Mesenchymal stem cell (in vitro differentiated cells and primary cell): ENCODE measurements at regions not wholly inside any gene's neighbourhood (a gene's known extent, or its start where the extent isn't known, plus 50 kb on each side); places are given as distances from the start of the nearest gene placed in this dataset.

ENCODE experiments used
- DNase-seq: peaks from one replicate; pipeline ENCODE4 v3.0.0-alpha.2; 2013
- H2AFZ ChIP-seq: one replicate; pipeline ENCODE4 v1.6.1; 2013; ENCODE audit warnings: low read depth, mild to moderate bottlenecking, control low read depth, inconsistent platforms, low read length, moderate library complexity
- H2AK5ac ChIP-seq: 2 replicates; pipeline ENCODE4 v1.6.1; 2013; ENCODE audit warnings: low read length, moderate library complexity, mild to moderate bottlenecking, inconsistent platforms; ENCODE audit not compliant: severe bottlenecking
- H2BK120ac ChIP-seq: one replicate; pipeline ENCODE4 v1.6.1; 2013; ENCODE audit warnings: low read depth, mild to moderate bottlenecking, inconsistent platforms, low read length, moderate library complexity
- H2BK12ac ChIP-seq, 2 experiments: one replicate each; pipeline ENCODE4 v1.6.1; 2013; ENCODE audit warnings: inconsistent platforms in 2 of 2, low read length in 2 of 2, mild to moderate bottlenecking in 2 of 2, moderate library complexity in 2 of 2, control low read depth in 1 of 2
- H2BK15ac ChIP-seq: one replicate; pipeline ENCODE4 v1.6.1; 2013; ENCODE audit warnings: mild to moderate bottlenecking, low read depth, inconsistent platforms; ENCODE audit not compliant: poor library complexity, severe bottlenecking
- H2BK5ac ChIP-seq: 2 replicates; pipeline ENCODE4 v1.6.1; 2013; ENCODE audit warnings: low read depth, mild to moderate bottlenecking, low read length, control low read depth, inconsistent platforms; ENCODE audit not compliant: poor library complexity, severe bottlenecking
- H3K14ac ChIP-seq, 2 experiments: one replicate each; pipeline ENCODE4 v1.6.1; 2013; ENCODE audit warnings: inconsistent platforms in 2 of 2, low read length in 2 of 2, control low read depth in 1 of 2, mild to moderate bottlenecking in 1 of 2, moderate library complexity in 1 of 2
- H3K18ac ChIP-seq, 2 experiments: one replicate each; pipeline ENCODE4 v1.6.1; 2013; ENCODE audit warnings: inconsistent platforms in 2 of 2, low read length in 2 of 2, control low read depth in 1 of 2, low read depth in 1 of 2, mild to moderate bottlenecking in 1 of 2
- H3K23ac ChIP-seq, 2 experiments: one replicate each; pipeline ENCODE4 v1.6.1; 2013; ENCODE audit warnings: inconsistent platforms in 2 of 2, low read length in 2 of 2, mild to moderate bottlenecking in 2 of 2, moderate library complexity in 2 of 2, control low read depth in 1 of 2
- H3K27ac ChIP-seq: 2 replicates; pipeline ENCODE4 v1.5.1; 2013; ENCODE audit warnings: mild to moderate bottlenecking, moderate library complexity, low read length, control low read depth, inconsistent platforms; ENCODE audit not compliant: poor library complexity, severe bottlenecking
- H3K27me3 ChIP-seq, 2 experiments: 2 replicates each; pipeline versions ENCODE4 v1.6.1 to v1.7.0; 2013; ENCODE audit warnings: low read length in 2 of 2, mild to moderate bottlenecking in 2 of 2, moderate library complexity in 2 of 2, control low read depth in 1 of 2, inconsistent platforms in 1 of 2; ENCODE audit not compliant: control insufficient read depth in 1 of 2, insufficient read depth in 1 of 2
- H3K36me3 ChIP-seq, 2 experiments: 2 replicates each; pipeline versions ENCODE4 v1.6.1 to v1.7.0; 2013; ENCODE audit warnings: low read length in 2 of 2, control low read depth in 1 of 2, inconsistent platforms in 1 of 2, low read depth in 1 of 2, mild to moderate bottlenecking in 1 of 2; ENCODE audit not compliant: insufficient read depth in 2 of 2, control insufficient read depth in 1 of 2
- H3K4ac ChIP-seq, 2 experiments: one replicate each; pipeline ENCODE4 v1.6.1; 2013; ENCODE audit warnings: inconsistent platforms in 2 of 2, low read length in 2 of 2, mild to moderate bottlenecking in 2 of 2, moderate library complexity in 2 of 2, control low read depth in 1 of 2, low read depth in 1 of 2
- H3K4me1 ChIP-seq: 2 replicates; pipeline ENCODE4 v1.6.1; 2013; ENCODE audit warnings: low read depth, low read length, control low read depth; ENCODE audit not compliant: control insufficient read depth, insufficient read depth
- H3K4me2 ChIP-seq: 2 replicates; pipeline ENCODE4 v1.6.1; 2013; ENCODE audit warnings: low read length, mild to moderate bottlenecking, inconsistent platforms; ENCODE audit not compliant: poor library complexity, severe bottlenecking
- H3K4me3 ChIP-seq, 2 experiments: 2 replicates each; pipeline versions ENCODE4 v1.5.1 to v1.7.0; 2013; ENCODE audit warnings: low read length in 2 of 2, mild to moderate bottlenecking in 2 of 2, control low read depth in 1 of 2, low read depth in 1 of 2; ENCODE audit not compliant: insufficient read depth in 1 of 2
- H3K79me1 ChIP-seq: replicated peaks from 2 replicates; pipeline ENCODE4 v1.6.1; 2013; ENCODE audit warnings: mild to moderate bottlenecking, control low read depth, low read length, inconsistent platforms; ENCODE audit not compliant: poor library complexity, severe bottlenecking
- H3K9ac ChIP-seq: 2 replicates; pipeline ENCODE4 v1.7.0; 2013; ENCODE audit warnings: mild to moderate bottlenecking, low read length, moderate library complexity
- H3K9me3 ChIP-seq: 2 replicates; pipeline ENCODE4 v1.7.0; 2013; ENCODE audit warnings: mild to moderate bottlenecking, low read length; ENCODE audit not compliant: control insufficient read depth
- H4K8ac ChIP-seq: one replicate; pipeline ENCODE4 v1.6.1; 2013; ENCODE audit warnings: inconsistent platforms, mild to moderate bottlenecking, low read length, moderate library complexity
- H4K91ac ChIP-seq: one replicate; pipeline ENCODE4 v1.6.1; 2013; ENCODE audit warnings: mild to moderate bottlenecking, low read length, inconsistent platforms
- WGBS: methylation state at CpG from one replicate; pipeline ENCODE4 v1.1.7; 2013; ENCODE audit warnings: mixed read lengths; 5-methylcytosine and 5-hydroxymethylcytosine counted together

DNA sequence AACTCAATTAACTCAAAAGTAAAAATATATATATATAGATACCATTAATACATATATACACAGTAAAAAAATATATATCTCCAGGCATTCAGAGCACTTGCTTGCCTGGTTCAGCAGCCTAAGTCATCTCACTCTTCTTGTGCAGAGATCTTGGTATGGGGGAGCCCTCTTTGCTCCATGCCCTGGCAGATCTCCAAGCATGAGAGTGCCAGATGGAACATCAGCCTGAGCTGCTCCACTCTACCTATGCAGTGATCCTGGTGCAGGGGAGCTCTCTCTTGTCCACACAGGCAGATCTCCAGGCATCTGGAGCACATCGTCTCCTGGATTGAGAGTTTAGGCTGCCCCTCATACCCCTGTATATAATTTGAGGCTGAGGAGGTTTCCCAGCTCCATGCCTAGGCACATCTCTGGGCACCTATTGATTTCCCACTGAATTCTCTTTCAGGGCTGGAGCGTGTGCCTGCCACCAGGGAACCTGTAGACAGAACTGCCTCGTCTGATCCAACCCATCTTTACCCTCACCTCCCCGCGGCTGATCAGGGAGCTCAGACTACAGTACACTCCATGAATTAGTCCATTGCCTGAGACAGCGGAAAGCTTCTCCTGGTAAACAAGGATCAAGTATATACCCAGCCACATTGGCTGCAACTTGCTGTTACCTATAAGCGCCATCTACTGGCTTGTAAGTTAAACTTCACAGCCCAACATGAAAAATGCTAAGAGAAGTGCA is 342.4 kb upstream of the GRIA1 start:
- no peak overlapping the region for H2BK15ac ChIP-seq
- no peaks in the 10 kb centered on the region for H3K4me1 ChIP-seq
- WGBS = 37% methylated on average over 6 of the region's 7 CpGs
- H3K27ac ChIP-seq = no peak overlapping the region
- no peak overlapping the region for H3K4me3 ChIP-seq
- H3K9me3 ChIP-seq = peaks cover 3% of the 10 kb centered on the region
- no peak overlapping the region for H3K14ac ChIP-seq
- no peak overlapping the region for H3K4ac ChIP-seq
- H2BK5ac ChIP-seq = no peak overlapping the region
- no peak overlapping the region for H3K9ac ChIP-seq
- H4K91ac ChIP-seq = no peak overlapping the region
- no peaks in the 10 kb centered on the region for H3K27me3 ChIP-seq
- H3K18ac ChIP-seq = no peak overlapping the region
- H2AK5ac ChIP-seq = no peak overlapping the region
- H3K23ac ChIP-seq = no peak overlapping the region
- no peak overlapping the region for H2AFZ ChIP-seq
- H3K4me2 ChIP-seq = no peak overlapping the region
- H2BK12ac ChIP-seq = no peak overlapping the region
- no peaks in the 10 kb centered on the region for H3K36me3 ChIP-seq
- H2BK120ac ChIP-seq = no peak overlapping the region
- DNase-seq = peak; percentile 59
- no peak overlapping the region for H4K8ac ChIP-seq
- H3K79me1 ChIP-seq = no peaks in the 10 kb centered on the region

DNA sequence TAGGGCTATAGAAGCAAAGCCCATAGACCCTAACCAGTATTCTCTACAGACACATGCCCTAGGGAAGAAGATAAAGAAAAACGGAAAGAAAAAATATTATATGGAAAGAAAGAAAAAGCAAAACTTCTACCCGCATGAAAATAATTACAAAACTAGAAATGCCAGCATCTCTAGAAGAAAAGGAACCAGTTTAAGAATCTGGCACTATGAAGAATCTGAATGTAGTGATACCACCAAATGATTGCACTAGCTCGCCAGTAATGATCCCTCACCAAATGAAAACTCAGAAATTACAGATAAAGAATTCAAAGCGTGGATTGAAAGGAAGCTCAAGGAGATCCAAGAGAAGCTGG is 341.9 kb upstream of the GRIA1 start:
- no peak overlapping the region for H2BK15ac ChIP-seq
- H4K91ac ChIP-seq = no peak overlapping the region
- no peak overlapping the region for H4K8ac ChIP-seq
- H3K36me3 ChIP-seq = no peaks in the 10 kb centered on the region
- H3K18ac ChIP-seq = no peak overlapping the region
- no peaks in the 10 kb centered on the region for H3K27me3 ChIP-seq
- H3K4me1 ChIP-seq = no peaks in the 10 kb centered on the region
- H2AK5ac ChIP-seq = no peak overlapping the region
- no peak overlapping the region for H3K9ac ChIP-seq
- no peak overlapping the region for H3K23ac ChIP-seq
- H3K14ac ChIP-seq = no peak overlapping the region
- no peak overlapping the region for H3K4ac ChIP-seq
- no peak overlapping the region for H2BK12ac ChIP-seq
- no peak overlapping the region for H2BK5ac ChIP-seq
- no peak overlapping the region for H3K4me2 ChIP-seq
- H2AFZ ChIP-seq = no peak overlapping the region
- H3K9me3 ChIP-seq = no peaks in the 10 kb centered on the region
- H3K4me3 ChIP-seq = no peak overlapping the region
- no CpG with 5 or more reads among the region's 4 CpGs for WGBS
- no peak for DNase-seq
- H2BK120ac ChIP-seq = no peak overlapping the region
- H3K27ac ChIP-seq = no peak overlapping the region
- no peaks in the 10 kb centered on the region for H3K79me1 ChIP-seq

DNA sequence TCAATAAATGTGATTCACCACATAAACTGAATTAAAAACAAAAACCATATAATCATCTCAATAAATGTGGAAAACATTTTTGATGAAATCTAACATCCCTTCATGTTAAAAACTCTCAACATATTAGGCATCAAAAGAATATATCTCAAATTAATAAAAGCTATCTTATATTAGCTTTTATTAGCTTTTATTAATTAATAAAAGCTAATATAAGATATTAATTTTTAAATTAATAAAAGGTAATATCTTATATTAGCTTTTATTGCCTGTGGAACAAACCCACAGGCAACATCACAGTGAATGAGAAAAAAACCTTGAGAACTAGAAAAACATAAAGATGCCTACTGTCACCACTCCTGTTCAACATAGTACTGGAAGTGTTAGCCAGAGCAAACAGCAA is 338.9 kb upstream of the GRIA1 start:
- Histone ChIP-seq H2AFZ (no peak overlapping the region), H2BK12ac (no peak overlapping the region)
- DNase-seq = no peak

DNA sequence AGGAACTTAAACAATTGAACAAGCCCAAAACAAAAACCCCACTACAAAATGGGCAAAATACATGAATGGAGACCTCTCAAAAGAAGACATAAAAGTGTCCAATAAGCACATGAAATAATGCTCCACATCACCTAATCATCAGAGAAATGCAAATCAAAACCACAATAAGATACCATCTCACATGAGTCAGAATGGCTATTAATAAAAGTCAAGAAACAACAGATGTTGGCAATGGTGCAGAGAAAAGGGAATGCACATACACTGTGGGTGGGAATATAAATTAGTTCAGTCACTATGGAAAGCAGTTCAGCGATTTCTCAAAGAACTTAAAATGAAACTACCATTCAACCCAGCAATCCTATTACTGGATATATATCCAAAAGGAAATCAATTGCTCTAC is 337.4 kb upstream of the GRIA1 start:
- Histone ChIP-seq H3K36me3 (no peaks in the 10 kb centered on the region), H2AFZ (no peak overlapping the region), H4K8ac (no peak overlapping the region), H2AK5ac (no peak overlapping the region), H3K4ac (no peak overlapping the region), H3K23ac (no peak overlapping the region), H4K91ac (no peak overlapping the region), H2BK120ac (no peak overlapping the region), H2BK5ac (no peak overlapping the region), H3K4me1 (no peaks in the 10 kb centered on the region), H3K4me2 (no peak overlapping the region), H2BK12ac (no peak overlapping the region), H3K79me1 (no peaks in the 10 kb centered on the region), H3K9ac (no peak overlapping the region), H3K4me3 (no peak overlapping the region), H3K27ac (no peak overlapping the region), H3K9me3 (no peaks in the 10 kb centered on the region), H3K27me3 (no peaks in the 10 kb centered on the region), H2BK15ac (no peak overlapping the region), H3K14ac (no peak overlapping the region), H3K18ac (no peak overlapping the region)
- WGBS = no CpG with 5 or more reads among the region's 1 CpG
- DNase-seq = peak; percentile 48

More for the DNA sequence above, 338.9 kb upstream of the GRIA1 start:
- no peak overlapping the region for H3K4me3 ChIP-seq
- H3K9me3 ChIP-seq = no peaks in the 10 kb centered on the region
- no peak overlapping the region for H4K8ac ChIP-seq
- no peak overlapping the region for H2BK120ac ChIP-seq
- no peak overlapping the region for H3K9ac ChIP-seq
- no peak overlapping the region for H3K4ac ChIP-seq
- no peaks in the 10 kb centered on the region for H3K79me1 ChIP-seq
- no peak overlapping the region for H3K27ac ChIP-seq
- no peak overlapping the region for H2AK5ac ChIP-seq
- no peak overlapping the region for H3K18ac ChIP-seq
- no peaks in the 10 kb centered on the region for H3K36me3 ChIP-seq
- H3K14ac ChIP-seq = no peak overlapping the region
- no peak overlapping the region for H2BK5ac ChIP-seq
- no peak overlapping the region for H4K91ac ChIP-seq
- no peak overlapping the region for H3K23ac ChIP-seq
- no peak overlapping the region for H3K4me2 ChIP-seq
- no peaks in the 10 kb centered on the region for H3K4me1 ChIP-seq
- no peaks in the 10 kb centered on the region for H3K27me3 ChIP-seq
- no peak overlapping the region for H2BK15ac ChIP-seq
